GM10266 (cell line): ENCODE measurements at regions not wholly inside any gene's neighbourhood (a gene's known extent, or its start where the extent isn't known, plus 50 kb on each side); places are given as distances from the start of the nearest gene placed in this dataset.

ENCODE experiments used
- DNase-seq: peaks from one replicate; pipeline ENCODE4 v3.0.0; 2012; ENCODE audit errors: extremely low spot score
- TF ChIP-seq, protein P1 (sequence below): IDR thresholded peaks from 2 replicates; pipeline ENCODE4 v1.5.1; 2012; ENCODE audit warnings: mild to moderate bottlenecking, low read depth; ENCODE audit not compliant: control insufficient read depth, insufficient read depth; ENCODE audit errors: missing control alignments

DNA sequence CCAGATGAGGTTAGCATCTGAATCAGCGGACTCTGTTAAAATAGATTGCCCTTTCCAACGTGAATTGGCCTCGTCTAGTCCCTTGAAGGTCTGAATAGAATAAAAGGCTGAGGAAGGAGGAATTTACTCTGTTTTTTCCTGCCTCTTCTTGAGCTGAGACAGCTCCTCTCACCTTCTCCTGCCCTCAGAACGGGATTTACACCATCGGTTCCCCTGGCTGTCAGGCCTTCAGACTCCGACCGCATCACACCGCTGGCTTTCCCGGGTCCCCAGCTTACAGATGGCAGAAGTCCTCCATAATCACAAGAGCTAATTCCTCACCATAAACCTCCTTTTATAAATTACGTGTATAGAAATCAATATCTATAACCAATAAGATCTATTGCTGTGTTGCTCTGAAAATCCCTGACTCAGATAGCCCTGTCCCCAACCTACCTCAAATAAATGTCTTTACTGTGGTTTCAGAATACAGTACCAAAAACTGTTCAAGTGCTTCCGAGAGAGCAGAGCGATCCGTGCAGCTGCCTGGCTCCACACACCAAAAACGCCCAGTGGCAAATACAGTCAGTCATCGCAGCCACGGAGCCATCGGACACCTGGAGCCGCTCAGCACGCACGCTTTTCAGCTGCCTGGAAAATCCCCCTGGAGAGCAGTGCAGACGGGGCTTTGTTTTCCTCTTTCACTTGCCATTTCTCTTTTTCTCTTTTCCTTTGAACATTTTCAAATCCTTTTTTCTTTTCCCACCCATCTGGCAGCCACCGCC, 196.9 kb downstream of the NRP2 start:
- no peak for DNase-seq
- TF ChIP-seq, protein P1, sequence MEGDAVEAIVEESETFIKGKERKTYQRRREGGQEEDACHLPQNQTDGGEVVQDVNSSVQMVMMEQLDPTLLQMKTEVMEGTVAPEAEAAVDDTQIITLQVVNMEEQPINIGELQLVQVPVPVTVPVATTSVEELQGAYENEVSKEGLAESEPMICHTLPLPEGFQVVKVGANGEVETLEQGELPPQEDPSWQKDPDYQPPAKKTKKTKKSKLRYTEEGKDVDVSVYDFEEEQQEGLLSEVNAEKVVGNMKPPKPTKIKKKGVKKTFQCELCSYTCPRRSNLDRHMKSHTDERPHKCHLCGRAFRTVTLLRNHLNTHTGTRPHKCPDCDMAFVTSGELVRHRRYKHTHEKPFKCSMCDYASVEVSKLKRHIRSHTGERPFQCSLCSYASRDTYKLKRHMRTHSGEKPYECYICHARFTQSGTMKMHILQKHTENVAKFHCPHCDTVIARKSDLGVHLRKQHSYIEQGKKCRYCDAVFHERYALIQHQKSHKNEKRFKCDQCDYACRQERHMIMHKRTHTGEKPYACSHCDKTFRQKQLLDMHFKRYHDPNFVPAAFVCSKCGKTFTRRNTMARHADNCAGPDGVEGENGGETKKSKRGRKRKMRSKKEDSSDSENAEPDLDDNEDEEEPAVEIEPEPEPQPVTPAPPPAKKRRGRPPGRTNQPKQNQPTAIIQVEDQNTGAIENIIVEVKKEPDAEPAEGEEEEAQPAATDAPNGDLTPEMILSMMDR: no peak

DNA sequence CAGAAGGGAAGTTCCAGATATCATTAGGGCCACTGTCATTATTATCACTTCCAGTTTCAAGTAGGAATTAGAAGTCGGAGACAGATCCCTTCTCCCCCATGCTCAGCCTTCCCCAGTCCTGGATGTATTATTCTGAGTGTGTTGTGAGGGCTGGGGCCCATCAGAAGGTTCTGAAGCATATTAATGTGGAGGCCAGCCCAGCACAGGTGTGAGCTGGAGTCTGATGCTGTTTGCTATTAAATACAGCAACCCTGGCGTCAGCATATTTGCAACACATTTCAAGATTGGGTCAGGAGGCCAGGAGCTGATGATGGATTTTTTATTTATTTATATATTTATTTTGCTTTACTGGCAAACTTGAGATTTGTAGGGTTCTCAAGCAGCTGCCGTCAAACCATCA, 195.2 kb downstream of the NRP2 start:
- TF ChIP-seq, protein P1: no peak
- DNase-seq: no peak

DNA sequence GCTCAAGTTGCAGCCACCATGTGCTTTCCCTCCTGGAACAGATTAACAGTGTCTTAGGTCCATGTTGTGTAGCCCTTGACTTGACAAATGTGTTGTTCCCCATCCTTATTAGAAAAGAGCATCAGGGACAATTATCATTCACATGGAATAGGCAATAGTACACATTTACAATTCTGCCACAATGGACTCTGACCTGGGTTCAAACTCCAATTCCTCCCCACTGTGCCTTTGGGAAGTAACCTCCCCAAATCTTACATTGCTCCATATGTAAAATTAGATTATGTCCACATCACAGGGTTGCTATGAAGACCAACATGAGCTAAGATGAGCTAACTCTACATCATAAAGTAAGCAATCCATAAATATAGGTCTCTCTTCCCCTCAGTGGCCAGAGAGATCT, 193.8 kb downstream of the NRP2 start:
- no peak for DNase-seq
- TF ChIP-seq, protein P1: no peak

DNA sequence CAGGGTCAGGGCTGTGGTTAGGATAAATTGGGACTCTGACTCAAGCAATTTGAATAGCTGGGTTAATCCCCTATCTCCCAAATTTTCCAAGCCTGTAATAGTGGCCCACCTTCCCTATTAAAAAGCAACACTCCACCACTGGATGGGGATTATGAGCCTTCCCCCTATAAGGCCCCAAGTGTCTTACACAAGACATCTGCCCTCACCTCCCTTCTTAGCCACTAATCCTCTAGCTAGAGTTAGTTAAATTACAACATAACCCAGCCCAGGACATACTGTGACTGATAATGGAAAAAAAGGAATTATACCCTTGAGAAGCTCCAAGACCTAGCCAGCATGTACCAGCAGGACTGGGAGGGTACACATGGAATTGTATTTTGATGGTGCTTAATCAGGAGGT, 190.4 kb downstream of the NRP2 start:
- TF ChIP-seq, protein P1: no peak
- DNase-seq: no peak

DNA sequence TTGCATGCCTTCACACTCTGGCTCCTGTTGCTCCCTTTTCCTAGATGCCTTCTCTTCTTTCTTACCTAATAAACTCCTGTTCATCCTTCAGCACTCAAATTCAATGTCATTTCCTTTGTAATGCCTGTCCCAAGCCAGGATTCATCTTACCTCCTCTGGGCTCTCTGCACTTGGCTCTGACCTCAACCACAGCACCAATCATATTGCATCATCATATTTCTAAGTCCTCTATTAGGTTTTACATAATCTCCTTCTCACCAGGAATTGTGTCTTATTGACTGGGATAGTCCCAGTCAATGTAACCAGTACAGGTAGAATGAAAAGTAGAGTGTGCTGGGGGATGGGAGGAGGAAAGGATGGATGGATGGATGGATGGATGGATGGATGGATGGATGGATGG, 187.1 kb downstream of the NRP2 start:
- TF ChIP-seq, protein P1: no peak
- no peak for DNase-seq

DNA sequence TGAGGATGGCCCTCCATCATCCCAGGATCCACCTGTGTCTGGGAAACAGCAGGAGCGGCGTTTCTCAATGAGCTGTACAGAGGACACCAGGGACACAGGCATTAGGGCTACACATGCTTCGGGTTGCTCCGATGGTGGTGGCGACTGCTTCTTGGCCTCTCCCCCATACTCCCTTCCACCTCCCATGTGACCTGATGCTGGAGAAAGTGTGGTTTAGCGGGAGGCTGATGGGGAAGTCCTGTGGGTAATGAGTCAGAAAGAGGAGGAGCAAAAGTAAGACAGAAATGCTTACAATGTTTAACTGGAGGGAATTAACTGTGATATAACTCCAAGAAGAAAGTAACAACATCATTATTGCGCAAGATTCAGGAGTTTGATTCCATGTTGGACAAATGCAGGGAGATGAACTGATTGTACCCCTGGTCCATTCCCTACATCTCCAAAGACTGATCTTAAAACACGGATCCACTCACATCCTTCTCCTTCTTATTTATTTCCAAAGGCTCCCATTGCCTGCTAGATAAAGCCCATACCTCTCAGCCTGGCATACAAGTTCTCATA, 186.6 kb downstream of the NRP2 start:
- DNase-seq: peak; percentile 15
- TF ChIP-seq, protein P1: no peak

DNA sequence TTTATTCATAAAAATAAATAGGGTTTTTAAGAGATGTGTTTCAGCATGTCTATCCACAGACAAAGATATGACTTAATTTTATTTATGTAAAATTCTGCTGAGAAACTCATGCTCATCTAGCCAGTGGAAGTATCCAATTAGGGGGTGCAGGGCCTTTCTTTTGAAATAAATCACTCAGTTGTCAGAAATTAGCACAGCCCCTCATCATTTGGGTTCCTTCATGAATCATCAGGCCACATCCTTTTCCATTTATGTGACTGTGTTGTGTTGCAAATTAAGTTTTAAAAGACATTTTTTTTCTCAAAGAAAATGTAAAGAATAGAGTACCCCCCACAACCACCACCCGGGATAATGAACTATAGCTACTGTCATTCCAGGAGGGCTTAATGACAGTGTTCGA, 185.8 kb downstream of the NRP2 start:
- no peak for DNase-seq

More for the DNA sequence above, 185.8 kb downstream of the NRP2 start:
- TF ChIP-seq, protein P1: no peak
